HG02943 (cell line): ENCODE measurements at regions not wholly inside any gene's neighbourhood (a gene's known extent, or its start where the extent isn't known, plus 50 kb on each side); places are given as distances from the start of the nearest gene placed in this dataset.

Source experiments
- ATAC-seq: cut with Tn5 transposase; IDR thresholded peaks from one replicate; pipeline ENCODE4 v1.9.1; 2021; ENCODE audit warnings: mild to moderate bottlenecking, low read depth, moderate library complexity; ENCODE audit not compliant: unreplicated experiment

- ATAC-seq, result no peak
Observed at GRCh38 chr15:97194750-97195149, 765.8 kb upstream of the ARRDC4 start.

- ATAC-seq, result no peak
Observed at GRCh38 chr15:97196048-97197014, 764.2 kb upstream of the ARRDC4 start.

GRCh38 chr15:97199393-97200051 lies 761.0 kb upstream of the ARRDC4 start:
- no peak for ATAC-seq

- ATAC-seq, result no peak
Observed at GRCh38 chr15:97200161-97200560, 760.3 kb upstream of the ARRDC4 start.

- no peak for ATAC-seq
Observed at GRCh38 chr15:97210277-97210676, 750.2 kb upstream of the ARRDC4 start.

DNA sequence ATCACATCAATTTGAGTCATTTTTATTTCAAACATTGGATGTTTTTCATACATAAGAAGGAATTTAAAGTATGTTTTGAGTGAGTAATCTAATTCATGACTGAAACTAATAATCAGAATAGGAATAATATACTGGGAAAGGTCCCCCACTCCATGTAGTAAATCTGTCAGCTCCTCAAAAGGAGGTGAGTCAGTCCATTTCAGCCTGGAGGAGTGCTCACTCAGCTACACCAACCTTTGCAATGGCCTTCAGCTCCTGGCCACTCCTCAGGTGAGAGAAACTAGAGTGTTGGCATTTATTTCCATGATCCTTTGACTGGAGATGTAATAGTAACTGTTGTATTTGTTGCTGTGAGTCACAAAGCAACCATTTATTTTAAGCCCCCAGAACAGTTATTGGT lies 744.9 kb upstream of the ARRDC4 start:
- no peak for ATAC-seq

DNA sequence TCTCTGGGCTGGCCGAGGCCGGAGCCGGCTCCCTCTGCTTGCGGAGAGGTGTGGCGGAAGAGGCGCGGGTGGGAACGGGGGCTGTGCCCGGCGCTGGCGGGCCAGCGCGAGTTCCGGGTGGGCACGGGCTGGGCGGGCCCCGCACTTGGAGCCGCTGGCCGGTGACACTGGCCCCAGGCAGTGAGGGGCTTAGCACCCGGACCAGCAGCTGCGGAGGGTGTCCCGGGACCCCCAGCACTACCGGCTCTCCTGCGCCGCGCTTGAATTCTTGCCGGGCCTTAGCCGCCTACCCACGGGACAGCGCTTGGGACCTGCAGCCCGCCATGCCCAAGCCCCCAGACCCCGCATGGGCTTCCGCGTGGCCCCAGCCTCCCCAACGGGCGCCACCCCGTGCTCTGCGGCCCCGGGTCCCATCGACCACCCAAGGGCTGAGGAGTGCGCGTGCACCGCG lies 736.3 kb upstream of the ARRDC4 start:
- ATAC-seq, result no peak

DNA sequence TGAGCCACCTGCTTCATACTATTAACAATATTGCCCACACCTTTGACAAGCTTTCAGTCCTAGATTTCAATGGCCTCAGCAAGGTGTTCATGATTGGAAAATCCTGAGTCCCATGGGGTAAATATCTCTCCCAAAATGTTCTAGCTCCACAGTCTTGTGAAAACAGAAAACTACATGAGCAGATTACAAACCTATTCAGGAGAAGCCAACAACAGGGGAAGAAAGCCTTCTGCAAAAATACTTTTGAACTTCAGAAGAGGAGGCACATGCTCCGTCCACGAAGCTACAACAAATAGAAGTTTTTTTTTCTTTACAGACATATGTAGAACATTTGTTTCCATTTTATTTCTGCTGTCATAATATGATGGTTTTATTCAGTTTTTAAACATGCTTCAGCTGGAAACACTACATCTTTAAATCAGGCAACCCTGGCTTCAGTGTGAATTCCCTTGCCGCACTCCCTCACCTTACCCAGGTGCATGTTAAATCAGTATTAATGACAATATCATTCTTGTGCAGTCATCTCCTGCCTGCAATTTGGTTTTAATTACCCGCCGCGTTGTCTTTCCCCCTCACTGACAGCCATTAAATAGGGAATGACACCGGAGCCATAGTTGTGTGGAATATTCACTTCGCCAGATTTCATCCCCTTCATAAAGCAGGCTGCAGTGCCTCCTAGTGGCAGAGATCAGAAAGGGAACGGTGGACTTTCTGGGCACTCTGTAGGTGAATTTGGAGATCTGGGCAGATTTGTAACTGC lies 725.5 kb upstream of the ARRDC4 start:
- ATAC-seq, result no peak

DNA sequence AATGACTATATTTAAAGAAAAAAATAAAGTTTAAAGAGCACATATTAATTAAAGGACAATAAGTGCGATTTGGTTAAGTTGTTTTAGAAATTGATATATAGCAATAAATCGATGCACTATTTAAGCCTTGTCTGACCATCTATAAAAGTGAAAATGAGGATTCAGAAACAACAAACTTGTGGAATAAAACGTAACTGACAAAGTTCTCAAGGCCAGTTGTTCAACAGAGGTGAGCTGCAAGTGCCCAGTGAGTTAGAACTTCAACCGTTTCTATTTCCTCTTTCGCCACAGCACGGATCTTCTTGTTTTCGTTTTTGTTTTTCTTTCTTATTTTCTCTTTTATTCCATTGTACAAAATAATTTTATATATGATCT lies 724.9 kb upstream of the ARRDC4 start:
- no peak for ATAC-seq

DNA sequence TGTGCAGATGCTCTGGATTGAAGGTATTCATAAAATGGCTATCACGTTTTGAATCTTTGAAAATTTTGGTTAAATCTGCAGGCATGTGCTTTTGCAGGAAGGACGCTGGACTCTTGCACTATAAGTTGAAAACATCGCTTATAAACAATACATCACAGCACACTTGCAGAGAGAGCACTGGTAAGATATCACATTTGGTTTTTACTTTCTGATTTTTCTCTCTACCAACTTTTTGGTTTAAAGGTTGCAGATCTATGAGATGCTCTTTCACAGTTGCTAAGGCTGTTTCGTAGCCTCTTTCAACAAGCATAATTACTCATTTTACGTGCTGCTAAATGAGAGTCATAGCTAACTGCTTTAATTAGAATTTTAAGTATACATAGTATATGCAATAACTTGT lies 724.4 kb upstream of the ARRDC4 start:
- no peak for ATAC-seq

DNA sequence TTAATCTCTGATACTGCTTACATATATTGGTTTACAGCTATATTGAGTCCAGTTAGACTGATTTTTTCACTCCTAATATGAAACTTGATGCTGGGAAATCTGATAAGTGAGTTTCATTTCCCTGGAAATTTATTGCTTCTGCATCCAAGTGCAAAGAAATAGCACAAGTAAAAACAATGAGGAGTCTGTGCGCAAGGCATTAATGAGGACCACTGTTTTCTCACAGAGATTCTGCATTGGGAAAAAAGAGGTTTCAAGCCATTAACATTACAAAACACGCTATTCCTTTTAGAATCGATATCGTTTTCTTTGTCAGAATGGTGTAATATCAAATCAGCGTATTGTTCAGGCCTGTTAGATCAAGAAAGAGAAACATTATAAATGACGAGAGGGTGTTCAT lies 723.3 kb upstream of the ARRDC4 start:
- no peak for ATAC-seq

DNA sequence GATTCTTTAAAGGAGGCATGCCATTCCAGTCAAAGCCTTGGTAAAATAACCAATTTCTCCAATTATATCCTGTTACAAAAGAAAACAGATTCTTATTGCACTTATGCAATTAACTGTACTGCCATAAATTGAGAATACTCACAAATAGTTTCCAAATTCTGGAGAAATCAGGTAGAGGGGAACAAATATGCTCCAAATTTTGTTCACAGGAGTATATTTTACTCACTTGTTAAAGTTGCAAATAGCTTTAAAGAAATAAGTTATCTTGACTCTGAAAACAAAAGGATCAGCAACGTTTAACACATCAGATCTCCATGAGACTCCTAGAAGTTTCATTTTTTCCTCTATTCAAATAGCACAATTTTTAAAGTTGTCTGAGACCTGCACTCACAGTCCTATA lies 712.1 kb upstream of the ARRDC4 start:
- no peak for ATAC-seq

DNA sequence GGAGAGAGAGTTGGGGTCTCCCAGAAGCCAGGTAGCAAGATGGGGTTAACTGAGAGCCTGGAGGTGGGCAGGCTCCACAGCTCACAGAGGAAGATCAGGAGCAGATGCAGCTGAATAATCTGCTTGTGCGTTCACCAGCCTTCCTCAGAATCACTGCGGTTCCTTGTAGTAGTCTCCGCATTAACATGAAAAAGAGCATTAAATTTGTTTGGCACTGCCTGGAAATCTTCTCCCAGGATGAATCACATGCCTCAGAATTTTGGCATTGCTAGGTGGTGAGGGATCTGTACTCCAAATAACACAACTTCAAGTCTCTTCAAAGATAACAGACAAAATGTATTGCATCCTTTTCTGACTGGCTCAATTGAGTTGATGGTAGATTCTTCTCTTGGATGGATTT lies 700.6 kb upstream of the ARRDC4 start:
- no peak for ATAC-seq

GRCh38 chr15:97301166-97301565 lies 659.3 kb upstream of the ARRDC4 start:
- ATAC-seq, result no peak

GRCh38 chr15:97316362-97316761 lies 644.1 kb upstream of the ARRDC4 start:
- no peak for ATAC-seq

GRCh38 chr15:97317163-97317562 lies 643.3 kb upstream of the ARRDC4 start:
- ATAC-seq, result no peak

DNA sequence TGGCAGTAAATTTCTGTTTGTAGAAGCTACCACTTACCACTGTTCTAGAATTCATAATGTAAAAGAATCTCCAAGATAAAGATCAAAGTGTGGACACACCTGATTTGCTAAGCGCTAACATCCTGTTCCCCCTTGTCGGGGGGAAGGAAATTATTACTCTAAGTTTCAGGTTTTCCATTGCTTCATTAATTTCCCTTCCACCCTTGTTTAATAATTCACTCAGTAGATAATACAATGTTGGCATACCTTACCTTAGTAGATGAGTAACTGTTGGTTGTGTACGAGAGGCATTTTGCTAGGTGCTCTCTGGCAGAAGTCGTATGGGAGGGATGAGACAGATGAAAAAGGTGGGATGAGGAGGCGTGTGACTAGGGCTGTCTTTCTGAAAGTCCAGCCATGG lies 641.2 kb upstream of the ARRDC4 start:
- no peak for ATAC-seq

- ATAC-seq, result no peak
Observed at GRCh38 chr15:97346221-97346620, 614.3 kb upstream of the ARRDC4 start.

DNA sequence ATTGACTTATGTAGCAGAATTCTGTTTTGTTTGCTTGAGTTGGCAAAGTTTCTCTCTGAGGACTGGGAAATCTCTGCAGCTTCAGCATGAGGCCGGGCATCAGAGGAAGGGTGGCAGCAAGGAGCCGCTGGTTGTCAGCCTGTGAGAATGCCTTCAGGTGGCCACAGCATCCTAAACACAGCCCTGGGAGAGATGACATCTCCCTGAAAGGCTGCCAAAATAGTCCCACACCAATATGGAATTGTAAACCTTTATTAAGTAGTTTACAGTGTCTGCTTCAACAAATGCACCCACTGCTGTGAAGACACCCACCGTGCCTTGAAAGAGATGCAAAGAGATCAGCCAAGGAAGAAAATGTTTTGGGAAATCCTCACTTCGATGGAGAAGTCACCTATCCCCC lies 609.7 kb upstream of the ARRDC4 start:
- no peak for ATAC-seq

DNA sequence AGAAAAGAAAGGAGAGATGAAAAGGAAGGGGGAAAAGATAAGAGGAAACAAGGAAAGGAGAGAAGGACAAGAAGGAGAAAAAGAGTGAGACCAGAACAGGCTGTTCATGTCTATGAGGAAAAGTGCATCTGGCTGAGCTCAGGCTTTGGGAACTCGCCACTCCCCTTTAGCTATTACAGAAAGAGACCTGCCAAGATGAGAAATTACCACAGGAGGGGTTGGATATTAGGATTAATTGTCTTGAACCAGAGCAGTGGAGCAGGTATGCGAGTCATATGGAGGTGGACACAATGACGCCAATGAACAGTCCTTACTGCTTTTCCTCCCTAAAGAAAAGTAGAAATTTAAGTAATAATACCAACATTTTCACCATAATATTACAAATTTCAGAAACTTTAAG lies 577.0 kb upstream of the ARRDC4 start:
- no peak for ATAC-seq

GRCh38 chr15:97386940-97387339 lies 573.6 kb upstream of the ARRDC4 start:
- ATAC-seq, result no peak
